ENCODE measurements at regions not wholly inside any gene's neighbourhood (a gene's known extent, or its start where the extent isn't known, plus 50 kb on each side); places are given as distances from the start of the nearest gene placed in this dataset.

GRCh38 chr5:58392496-58392895 is 67.4 kb downstream of the PLK2 start:
- Histone ChIP-seq H3K27me3 (ENCODE audit: control insufficient read depth, insufficient read depth, low read length) (no peaks in the 10 kb centered on the region), H3K36me3 (ENCODE audit: control insufficient read depth, insufficient read depth, low read length) (no peaks in the 10 kb centered on the region), H3K4me3 (ENCODE audit: low read depth, low read length) (no peak overlapping the region)
- DNase-seq (ENCODE audit: low read depth) (no peak), FAIRE-seq (no peak)
- no peak for TF ChIP-seq CTCF (IDR thresholded peaks at IDR 0.05; ENCODE audit: insufficient read depth, low read length, severe bottlenecking)

DNA sequence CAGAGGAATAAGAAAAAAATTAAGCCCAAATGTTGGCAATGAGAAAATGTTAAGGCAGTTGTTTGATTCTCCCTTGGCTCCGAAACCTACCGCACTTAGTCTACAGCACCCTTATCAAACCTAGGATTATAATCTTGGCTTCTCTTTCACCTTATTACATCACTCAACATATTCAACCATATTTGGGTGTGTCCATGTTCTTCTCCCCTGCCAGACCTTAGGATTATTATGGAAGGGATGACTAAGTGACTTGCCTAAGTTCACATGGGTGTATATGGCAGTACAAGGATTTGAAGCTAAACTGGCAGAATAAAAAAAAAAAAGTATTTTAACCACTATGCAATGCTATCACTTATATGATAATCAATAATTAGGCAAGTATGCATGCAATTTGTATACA is 76.4 kb downstream of the PLK2 start:
- peak; percentile 70 for DNase-seq (ENCODE audit: low read depth)
- FAIRE-seq, result no peak
- no peak for TF ChIP-seq CTCF (IDR thresholded peaks at IDR 0.05; ENCODE audit: insufficient read depth, low read length, severe bottlenecking)
- H3K4me3 ChIP-seq (ENCODE audit: low read depth, low read length), result no peak overlapping the region
- H3K27me3 ChIP-seq (ENCODE audit: control insufficient read depth, insufficient read depth, low read length), result no peaks in the 10 kb centered on the region
- no peaks in the 10 kb centered on the region for H3K36me3 ChIP-seq (ENCODE audit: control insufficient read depth, insufficient read depth, low read length)

- no peak for TF ChIP-seq CTCF (IDR thresholded peaks at IDR 0.05; ENCODE audit: insufficient read depth, low read length, severe bottlenecking)
- Histone ChIP-seq H3K4me3 (ENCODE audit: low read depth, low read length) (no peak overlapping the region), H3K36me3 (ENCODE audit: control insufficient read depth, insufficient read depth, low read length) (no peaks in the 10 kb centered on the region), H3K27me3 (ENCODE audit: control insufficient read depth, insufficient read depth, low read length) (no peaks in the 10 kb centered on the region)
- no peak for DNase-seq (ENCODE audit: low read depth)
- FAIRE-seq, result no peak
Measured at GRCh38 chr5:58382131-58382534, 77.8 kb downstream of the PLK2 start.

DNA sequence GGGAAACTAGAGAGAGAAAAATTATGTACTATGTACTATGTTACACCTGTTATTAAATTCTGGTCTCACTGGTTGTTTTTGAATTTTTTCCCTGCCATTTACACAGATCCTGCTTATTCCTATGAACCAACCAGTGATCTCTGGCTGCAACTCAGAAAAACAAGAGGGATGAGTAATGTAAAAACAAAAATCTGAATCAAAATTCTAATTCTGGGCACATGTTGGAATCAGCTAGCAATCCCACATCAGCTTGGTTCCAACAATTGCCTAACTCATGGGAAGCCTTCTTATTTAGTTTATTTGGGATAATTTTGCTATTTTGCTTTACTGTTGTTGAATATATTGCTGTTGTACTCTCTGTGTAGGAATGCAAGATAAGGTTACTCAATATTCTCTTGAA is 78.3 kb downstream of the PLK2 start:
- no peaks in the 10 kb centered on the region for H3K36me3 ChIP-seq (ENCODE audit: control insufficient read depth, insufficient read depth, low read length)
- no peak overlapping the region for H3K4me3 ChIP-seq (ENCODE audit: low read depth, low read length)
- no peak for FAIRE-seq
- no peak for TF ChIP-seq CTCF (IDR thresholded peaks at IDR 0.05; ENCODE audit: insufficient read depth, low read length, severe bottlenecking)
- H3K27me3 ChIP-seq (ENCODE audit: control insufficient read depth, insufficient read depth, low read length), result no peaks in the 10 kb centered on the region
- DNase-seq (ENCODE audit: low read depth), result no peak

GRCh38 chr5:58380655-58381054 is 79.2 kb downstream of the PLK2 start:
- FAIRE-seq, result no peak
- no peaks in the 10 kb centered on the region for H3K36me3 ChIP-seq (ENCODE audit: control insufficient read depth, insufficient read depth, low read length)
- no peak for TF ChIP-seq CTCF (IDR thresholded peaks at IDR 0.05; ENCODE audit: insufficient read depth, low read length, severe bottlenecking)

GRCh38 chr5:58378613-58379390 is 81.1 kb downstream of the PLK2 start:
- H3K27me3 ChIP-seq (ENCODE audit: control insufficient read depth, insufficient read depth, low read length), result no peaks in the 10 kb centered on the region
- DNase-seq (ENCODE audit: low read depth), result peak; percentile 36
- no peak for TF ChIP-seq CTCF (IDR thresholded peaks at IDR 0.05; ENCODE audit: insufficient read depth, low read length, severe bottlenecking)
- H3K36me3 ChIP-seq (ENCODE audit: control insufficient read depth, insufficient read depth, low read length), result no peaks in the 10 kb centered on the region
- H3K4me3 ChIP-seq (ENCODE audit: low read depth, low read length), result no peak overlapping the region
- FAIRE-seq, result no peak

More at GRCh38 chr5:58380655-58381054, 79.2 kb downstream of the PLK2 start:
- no peaks in the 10 kb centered on the region for H3K27me3 ChIP-seq (ENCODE audit: control insufficient read depth, insufficient read depth, low read length)
- H3K4me3 ChIP-seq (ENCODE audit: low read depth, low read length), result no peak overlapping the region
- DNase-seq (ENCODE audit: low read depth), result no peak
